ENCODE measurements at regions not wholly inside any gene's neighbourhood (a gene's known extent, or its start where the extent isn't known, plus 50 kb on each side); places are given as distances from the start of the nearest gene placed in this dataset.

- Histone ChIP-seq H3K9me3 (no peaks in the 10 kb centered on the region), H3K27ac (no peak overlapping the region), H3K4me3 (no peak overlapping the region), H3K4me1 (no peaks in the 10 kb centered on the region), H3K27me3 (no peaks in the 10 kb centered on the region), H3K36me3 (no peaks in the 10 kb centered on the region)
- intact Hi-C loops (cut with DNase I; ENCODE audit: low total_unique reads) = no loop called here
- no peak for TF ChIP-seq CTCF (IDR thresholded peaks at IDR 0.05)
- DNase-seq = no peak
These were observed 202.9 kb upstream of the ATXN7L3B start for GRCh38 chr12:74334780-74335179.

GRCh38 chr12:74337951-74338350 lies 199.7 kb upstream of the ATXN7L3B start:
- Histone ChIP-seq H3K27me3 (no peaks in the 10 kb centered on the region), H3K36me3 (no peaks in the 10 kb centered on the region), H3K4me3 (no peak overlapping the region), H3K27ac (no peak overlapping the region), H3K9me3 (no peaks in the 10 kb centered on the region), H3K4me1 (no peaks in the 10 kb centered on the region)
- intact Hi-C loops (cut with DNase I; ENCODE audit: low total_unique reads) = no loop called here
- no peak for DNase-seq
- no peak for TF ChIP-seq CTCF (IDR thresholded peaks at IDR 0.05)

GRCh38 chr12:74339211-74339610 lies 198.4 kb upstream of the ATXN7L3B start:
- Histone ChIP-seq H3K4me3 (no peak overlapping the region), H3K27me3 (no peaks in the 10 kb centered on the region), H3K4me1 (no peaks in the 10 kb centered on the region), H3K9me3 (no peaks in the 10 kb centered on the region), H3K27ac (no peak overlapping the region), H3K36me3 (no peaks in the 10 kb centered on the region)
- no peak for DNase-seq
- intact Hi-C loops (cut with DNase I; ENCODE audit: low total_unique reads) = no loop called here
- TF ChIP-seq CTCF (IDR thresholded peaks at IDR 0.05) = no peak

- no peaks in the 10 kb centered on the region for H3K36me3 ChIP-seq
- H3K27me3 ChIP-seq = no peaks in the 10 kb centered on the region
- no peak for TF ChIP-seq CTCF (IDR thresholded peaks at IDR 0.05)
- DNase-seq = no peak
- no peak overlapping the region for H3K4me3 ChIP-seq
- H3K4me1 ChIP-seq = no peaks in the 10 kb centered on the region
- no peaks in the 10 kb centered on the region for H3K9me3 ChIP-seq
- no peak overlapping the region for H3K27ac ChIP-seq
- intact Hi-C loops (cut with DNase I; ENCODE audit: low total_unique reads) = no loop called here
These were observed 187.7 kb upstream of the ATXN7L3B start for GRCh38 chr12:74349925-74350324.

- TF ChIP-seq CTCF (IDR thresholded peaks at IDR 0.05) = no peak
- DNase-seq = no peak
- no peaks in the 10 kb centered on the region for H3K9me3 ChIP-seq
- no peak overlapping the region for H3K27ac ChIP-seq
- H3K27me3 ChIP-seq = no peaks in the 10 kb centered on the region
- no peak overlapping the region for H3K4me3 ChIP-seq
- no peaks in the 10 kb centered on the region for H3K4me1 ChIP-seq
- intact Hi-C loops (cut with DNase I; ENCODE audit: low total_unique reads) = no loop called here
- H3K36me3 ChIP-seq = no peaks in the 10 kb centered on the region
These were observed 172.3 kb upstream of the ATXN7L3B start for GRCh38 chr12:74365178-74365964.
